Gastroesophageal sphincter (tissue), 4 donors: ENCODE measurements at regions not wholly inside any gene's neighbourhood (a gene's known extent, or its start where the extent isn't known, plus 50 kb on each side); places are given as distances from the start of the nearest gene placed in this dataset.

Experiments used
- ATAC-seq: fragments of 150-250 bp; one replicate; pipeline ENCODE4 v1.9.1; 2016; ENCODE audit warnings: mild to moderate bottlenecking, moderate library complexity
- H3K27ac ChIP-seq, 4 donors: fragments of 200-600 bp; sonication (generic) in 3 of 4; 1 replicate in 3 of 4; 2 replicates in 1 of 4; pipeline ENCODE4 v1.5.1; 2016 to 2019
- H3K27me3 ChIP-seq: fragments of 200-600 bp; sonication (generic); one replicate; pipeline ENCODE4 v1.5.1; 2019
- H3K36me3 ChIP-seq, 2 donors: fragments of 200-600 bp; sonication (generic); one replicate each; pipeline ENCODE4 v1.5.1; 2019; ENCODE audit warnings: control low read depth in 1 of 2
- H3K4me1 ChIP-seq, 3 donors: fragments of 200-600 bp; sonication (generic); 1 replicate in 2 of 3; 2 replicates in 1 of 3; pipeline ENCODE4 v1.5.1; 2016 to 2019; ENCODE audit warnings: control low read depth in 2 of 3
- H3K4me3 ChIP-seq, 2 donors: fragments of 200-600 bp; sonication (generic); one replicate each; pipeline ENCODE4 v1.5.1; 2019; ENCODE audit warnings: mild to moderate bottlenecking in 1 of 2, moderate library complexity in 1 of 2
- H3K9me3 ChIP-seq, 3 donors: fragments of 200-600 bp; sonication (generic); one replicate each; pipeline ENCODE4 v1.5.1; 2017 to 2019; ENCODE audit warnings: control low read depth in 2 of 3
- CTCF ChIP-seq, 4 experiments: fragments of 200-600 bp in 2 of 4; fragments of 450-650 bp in 2 of 4; sonication (generic) in 1 of 4; IDR thresholded peaks; one replicate each; pipeline ENCODE4 v1.5.1; 2017 to 2019; ENCODE audit warnings: antibody characterized with exemption in 4 of 4, mild to moderate bottlenecking in 2 of 4, moderate library complexity in 2 of 4
- EP300 ChIP-seq: sonication (generic); formaldehyde crosslinking; IDR thresholded peaks from one replicate; pipeline ENCODE4 v1.6.1; 2017; ENCODE audit warnings: antibody characterized with exemption, mild to moderate bottlenecking
- POLR2A ChIP-seq, 2 donors: fragments of 450-650 bp; IDR thresholded peaks; one replicate each; pipeline ENCODE4 v1.6.1; 2017; ENCODE audit warnings: antibody characterized with exemption in 2 of 2, mild to moderate bottlenecking in 2 of 2, moderate library complexity in 1 of 2
- POLR2AphosphoS5 ChIP-seq: sonication (generic); formaldehyde crosslinking; IDR thresholded peaks from one replicate; pipeline ENCODE4 v1.6.1; 2017; ENCODE audit warnings: antibody characterized with exemption
- WGBS, 2 donors: methylation state at CpG; one replicate each; pipeline ENCODE4 v1.1.5; 2018; ENCODE audit warnings: low coverage in 1 of 2; 5-methylcytosine and 5-hydroxymethylcytosine counted together

GRCh38 chr16:64012166-64012565 lies 1109.7 kb downstream of the CDH11 start:
- H3K9me3 ChIP-seq, result no peaks in the 10 kb centered on the region
- no peak overlapping the region for H3K27ac ChIP-seq
- H3K4me3 ChIP-seq, result no peak overlapping the region
- TF ChIP-seq POLR2AphosphoS5, result no peak
- TF ChIP-seq CTCF (IDR thresholded peaks at IDR 0.05), result no peak
- no peak for TF ChIP-seq POLR2A (IDR thresholded peaks at IDR 0.05)
- no peak for TF ChIP-seq EP300
- no peaks in the 10 kb centered on the region for H3K27me3 ChIP-seq
- peaks cover 0 to 13% (median 0%) of the 10 kb centered on the region in 3 donors for H3K4me1 ChIP-seq
- WGBS, 2 donors, result 15 to 30% methylated on average over 2 of the region's 2 CpGs
- H3K36me3 ChIP-seq, result no peaks in the 10 kb centered on the region
- ATAC-seq, result no peak

GRCh38 chr16:64011650-64012049 lies 1110.2 kb downstream of the CDH11 start:
- Histone ChIP-seq H3K27me3 (no peaks in the 10 kb centered on the region), H3K27ac (no peak overlapping the region), H3K4me3 (no peak overlapping the region), H3K4me1 (peaks cover 0 to 13% (median 0%) of the 10 kb centered on the region in 3 donors), H3K36me3 (no peaks in the 10 kb centered on the region), H3K9me3 (no peaks in the 10 kb centered on the region)
- WGBS, 2 donors, result 71% methylated on average over 2 of the region's 2 CpGs; no CpG with 5 or more reads in 1 of the 2 donors
- no peak for ATAC-seq
- TF ChIP-seq EP300 (no peak), POLR2A (IDR thresholded peaks at IDR 0.05) (no peak), POLR2AphosphoS5 (no peak), CTCF (IDR thresholded peaks at IDR 0.05) (no peak)

GRCh38 chr16:64008131-64008530 lies 1113.7 kb downstream of the CDH11 start:
- WGBS, 2 donors, result 81 to 97% methylated on average over 2 of the region's 2 CpGs

GRCh38 chr16:64004116-64004515 lies 1117.7 kb downstream of the CDH11 start:
- 80 to 100% methylated on average over 1 of the region's 1 CpG for WGBS, 2 donors
- no peak overlapping the region for H3K4me3 ChIP-seq
- TF ChIP-seq CTCF (IDR thresholded peaks at IDR 0.05), result no peak
- no peak for TF ChIP-seq POLR2AphosphoS5
- no peak for TF ChIP-seq POLR2A (IDR thresholded peaks at IDR 0.05)

More at GRCh38 chr16:64008131-64008530, 1113.7 kb downstream of the CDH11 start:
- Histone ChIP-seq H3K4me3 (no peak overlapping the region), H3K4me1 (peaks cover 0 to 13% (median 0%) of the 10 kb centered on the region in 3 donors), H3K27me3 (no peaks in the 10 kb centered on the region), H3K27ac (no peak overlapping the region), H3K9me3 (no peaks in the 10 kb centered on the region), H3K36me3 (no peaks in the 10 kb centered on the region)
- TF ChIP-seq EP300, result no peak
- no peak for TF ChIP-seq POLR2AphosphoS5
- TF ChIP-seq POLR2A (IDR thresholded peaks at IDR 0.05), result no peak
- TF ChIP-seq CTCF (IDR thresholded peaks at IDR 0.05), result no peak
- ATAC-seq, result no peak

GRCh38 chr16:63995025-63995424 lies 1126.8 kb downstream of the CDH11 start:
- Histone ChIP-seq H3K27me3 (no peaks in the 10 kb centered on the region), H3K27ac (no peak overlapping the region), H3K4me1 (no peaks in the 10 kb centered on the region), H3K4me3 (no peak overlapping the region), H3K36me3 (no peaks in the 10 kb centered on the region), H3K9me3 (no peaks in the 10 kb centered on the region)
- ATAC-seq, result no peak
- TF ChIP-seq EP300, result no peak
- no peak for TF ChIP-seq CTCF (IDR thresholded peaks at IDR 0.05)
- TF ChIP-seq POLR2AphosphoS5, result no peak
- no peak for TF ChIP-seq POLR2A (IDR thresholded peaks at IDR 0.05)
- WGBS, 2 donors, result 78 to 80% methylated on average over 6 to 8 of the region's 8 CpGs

More at GRCh38 chr16:64004116-64004515, 1117.7 kb downstream of the CDH11 start:
- H3K27ac ChIP-seq, result no peak overlapping the region
- ATAC-seq, result no peak
- H3K36me3 ChIP-seq, result no peaks in the 10 kb centered on the region
- no peaks in the 10 kb centered on the region for H3K9me3 ChIP-seq
- no peaks in the 10 kb centered on the region for H3K4me1 ChIP-seq
- no peaks in the 10 kb centered on the region for H3K27me3 ChIP-seq
